ENCODE measurements at regions not wholly inside any gene's neighbourhood (a gene's known extent, or its start where the extent isn't known, plus 50 kb on each side); places are given as distances from the start of the nearest gene placed in this dataset.

GRCh38 chr1:96649301-96649700 is 72.3 kb upstream of the PTBP2 start:
- TF ChIP-seq, protein P1, sequence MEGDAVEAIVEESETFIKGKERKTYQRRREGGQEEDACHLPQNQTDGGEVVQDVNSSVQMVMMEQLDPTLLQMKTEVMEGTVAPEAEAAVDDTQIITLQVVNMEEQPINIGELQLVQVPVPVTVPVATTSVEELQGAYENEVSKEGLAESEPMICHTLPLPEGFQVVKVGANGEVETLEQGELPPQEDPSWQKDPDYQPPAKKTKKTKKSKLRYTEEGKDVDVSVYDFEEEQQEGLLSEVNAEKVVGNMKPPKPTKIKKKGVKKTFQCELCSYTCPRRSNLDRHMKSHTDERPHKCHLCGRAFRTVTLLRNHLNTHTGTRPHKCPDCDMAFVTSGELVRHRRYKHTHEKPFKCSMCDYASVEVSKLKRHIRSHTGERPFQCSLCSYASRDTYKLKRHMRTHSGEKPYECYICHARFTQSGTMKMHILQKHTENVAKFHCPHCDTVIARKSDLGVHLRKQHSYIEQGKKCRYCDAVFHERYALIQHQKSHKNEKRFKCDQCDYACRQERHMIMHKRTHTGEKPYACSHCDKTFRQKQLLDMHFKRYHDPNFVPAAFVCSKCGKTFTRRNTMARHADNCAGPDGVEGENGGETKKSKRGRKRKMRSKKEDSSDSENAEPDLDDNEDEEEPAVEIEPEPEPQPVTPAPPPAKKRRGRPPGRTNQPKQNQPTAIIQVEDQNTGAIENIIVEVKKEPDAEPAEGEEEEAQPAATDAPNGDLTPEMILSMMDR (IDR thresholded peaks at IDR 0.05; ENCODE audit: low read depth, low read length): no peak
- DNase-seq (ENCODE audit: extremely low read depth, low read depth): no peak

DNA sequence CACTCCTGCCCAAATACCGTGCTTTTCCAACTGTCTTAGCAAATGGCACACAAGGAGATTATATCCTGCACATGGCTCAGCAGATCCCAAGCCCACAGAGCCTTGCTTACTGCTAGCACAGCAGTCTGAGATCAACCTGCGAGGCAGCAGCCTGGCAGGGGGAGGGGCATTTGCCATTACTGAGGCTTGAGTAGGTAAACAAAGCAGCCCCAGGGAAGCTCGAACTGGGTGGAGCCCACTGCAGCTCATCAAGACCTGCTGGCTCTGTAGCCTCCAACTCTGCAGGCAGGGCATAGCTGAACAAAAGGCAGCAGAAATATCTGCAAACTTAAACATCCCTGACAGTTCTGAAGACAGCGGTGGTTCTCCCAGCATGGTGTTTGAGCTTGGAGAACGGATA is 70.1 kb upstream of the PTBP2 start:
- TF ChIP-seq, protein P1 (IDR thresholded peaks at IDR 0.05; ENCODE audit: low read depth, low read length): no peak
- no peak for DNase-seq (ENCODE audit: extremely low read depth, low read depth)

DNA sequence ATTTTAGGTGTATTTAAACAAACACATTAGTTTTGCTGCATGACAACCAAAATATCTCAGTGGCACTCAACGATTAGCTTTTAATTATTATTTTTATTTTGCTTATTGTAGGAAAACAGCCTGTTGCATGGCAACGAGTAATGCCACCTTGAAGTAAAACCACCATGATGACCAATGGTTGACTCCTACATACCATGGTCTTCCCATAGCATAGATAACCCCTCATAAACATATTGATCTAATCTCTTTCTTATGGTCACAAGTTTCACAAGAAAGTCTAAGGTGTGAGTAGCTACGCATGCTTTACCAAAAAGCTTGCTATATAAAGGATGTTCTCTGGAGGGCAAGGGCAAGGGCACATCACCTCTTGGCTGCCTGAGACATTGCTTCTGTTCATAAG is 61.5 kb upstream of the PTBP2 start:
- no peak for DNase-seq (ENCODE audit: extremely low read depth, low read depth)

GRCh38 chr1:96660503-96660902 is 61.1 kb upstream of the PTBP2 start:
- TF ChIP-seq, protein P1 (IDR thresholded peaks at IDR 0.05; ENCODE audit: low read depth, low read length): no peak
- peak; percentile 3 for DNase-seq (ENCODE audit: extremely low read depth, low read depth)

More for the DNA sequence above, 61.5 kb upstream of the PTBP2 start:
- TF ChIP-seq, protein P1 (IDR thresholded peaks at IDR 0.05; ENCODE audit: low read depth, low read length): no peak

All from AG09319 (cell line).